Lower leg skin (tissue), 3 donors: ENCODE measurements at regions not wholly inside any gene's neighbourhood (a gene's known extent, or its start where the extent isn't known, plus 50 kb on each side); places are given as distances from the start of the nearest gene placed in this dataset.

Source experiments
- POLR2A ChIP-seq, 2 donors: fragments of 450-650 bp; IDR thresholded peaks; one replicate each; pipeline ENCODE4 v1.6.1; 2016 to 2017; ENCODE audit warnings: antibody characterized with exemption in 2 of 2, mild to moderate bottlenecking in 1 of 2, moderate library complexity in 1 of 2
- TF ChIP-seq, protein P1 (sequence below), 3 donors: fragments of 450-650 bp; IDR thresholded peaks; one replicate each; pipeline ENCODE4 v1.5.1; 2016; ENCODE audit warnings: antibody characterized with exemption in 3 of 3, mild to moderate bottlenecking in 3 of 3, moderate library complexity in 2 of 3

DNA sequence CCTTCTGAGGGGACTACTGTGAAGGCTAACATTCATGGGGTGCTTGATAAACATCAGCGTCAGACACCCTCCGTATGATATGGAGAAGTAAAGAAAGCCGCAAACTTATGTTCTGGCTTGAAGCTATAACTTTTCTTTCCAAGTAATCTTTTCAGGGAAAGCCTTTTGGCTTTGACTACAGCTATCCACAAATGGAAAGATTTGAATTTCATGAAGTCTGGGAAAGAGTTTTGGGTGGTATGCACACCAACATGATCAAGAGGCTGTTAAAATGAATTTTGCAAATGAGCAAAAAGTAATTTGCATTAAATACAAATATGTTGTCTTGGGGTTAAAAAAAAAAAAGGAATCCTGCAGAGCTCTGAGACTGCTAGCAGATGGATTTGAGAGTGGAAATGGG, 114.8 kb upstream of the LIMCH1 start:
- TF ChIP-seq, protein P1, sequence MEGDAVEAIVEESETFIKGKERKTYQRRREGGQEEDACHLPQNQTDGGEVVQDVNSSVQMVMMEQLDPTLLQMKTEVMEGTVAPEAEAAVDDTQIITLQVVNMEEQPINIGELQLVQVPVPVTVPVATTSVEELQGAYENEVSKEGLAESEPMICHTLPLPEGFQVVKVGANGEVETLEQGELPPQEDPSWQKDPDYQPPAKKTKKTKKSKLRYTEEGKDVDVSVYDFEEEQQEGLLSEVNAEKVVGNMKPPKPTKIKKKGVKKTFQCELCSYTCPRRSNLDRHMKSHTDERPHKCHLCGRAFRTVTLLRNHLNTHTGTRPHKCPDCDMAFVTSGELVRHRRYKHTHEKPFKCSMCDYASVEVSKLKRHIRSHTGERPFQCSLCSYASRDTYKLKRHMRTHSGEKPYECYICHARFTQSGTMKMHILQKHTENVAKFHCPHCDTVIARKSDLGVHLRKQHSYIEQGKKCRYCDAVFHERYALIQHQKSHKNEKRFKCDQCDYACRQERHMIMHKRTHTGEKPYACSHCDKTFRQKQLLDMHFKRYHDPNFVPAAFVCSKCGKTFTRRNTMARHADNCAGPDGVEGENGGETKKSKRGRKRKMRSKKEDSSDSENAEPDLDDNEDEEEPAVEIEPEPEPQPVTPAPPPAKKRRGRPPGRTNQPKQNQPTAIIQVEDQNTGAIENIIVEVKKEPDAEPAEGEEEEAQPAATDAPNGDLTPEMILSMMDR (IDR thresholded peaks at IDR 0.05), result no peak
- no peak for TF ChIP-seq POLR2A (IDR thresholded peaks at IDR 0.05)
